ENCODE measurements at regions not wholly inside any gene's neighbourhood (a gene's known extent, or its start where the extent isn't known, plus 50 kb on each side); places are given as distances from the start of the nearest gene placed in this dataset.
"Not testable (repeated sequence)": the region's sequence is repeated elsewhere in the genome, so short reads cannot be mapped to it uniquely, and the experiment has no call there.

- DNase-seq: no peak
Measured at GRCh38 chr2:216774620-216775019, 79.3 kb upstream of the IGFBP5 start.

DNA sequence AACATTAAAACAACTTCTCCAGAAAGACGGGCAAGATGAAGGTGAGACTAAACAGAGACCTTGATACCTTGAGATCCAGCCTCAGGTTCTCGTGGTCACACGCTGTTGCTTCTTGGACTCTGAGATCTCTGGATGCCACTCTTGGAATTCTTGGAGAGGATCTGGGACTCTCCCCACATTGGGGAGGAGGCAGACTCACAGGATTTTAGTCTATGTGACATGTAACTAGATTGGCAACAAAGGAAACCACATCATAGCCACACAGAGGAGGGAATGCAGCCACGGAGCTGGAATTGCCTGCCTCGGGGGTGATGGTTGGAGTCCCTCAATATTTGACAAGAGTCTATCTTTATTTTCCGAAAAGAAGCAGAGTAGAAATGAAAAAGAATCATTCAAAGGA, 78.8 kb upstream of the IGFBP5 start:
- DNase-seq: no peak

- no peak for DNase-seq
Measured at GRCh38 chr2:216773072-216773471, 77.7 kb upstream of the IGFBP5 start.

- no peak for DNase-seq
Measured at GRCh38 chr2:216770717-216771116, 75.4 kb upstream of the IGFBP5 start.

GRCh38 chr2:216770050-216770449, 74.7 kb upstream of the IGFBP5 start:
- no peak for DNase-seq

- no peak for DNase-seq
Measured at GRCh38 chr2:216769626-216770025, 74.3 kb upstream of the IGFBP5 start.

DNA sequence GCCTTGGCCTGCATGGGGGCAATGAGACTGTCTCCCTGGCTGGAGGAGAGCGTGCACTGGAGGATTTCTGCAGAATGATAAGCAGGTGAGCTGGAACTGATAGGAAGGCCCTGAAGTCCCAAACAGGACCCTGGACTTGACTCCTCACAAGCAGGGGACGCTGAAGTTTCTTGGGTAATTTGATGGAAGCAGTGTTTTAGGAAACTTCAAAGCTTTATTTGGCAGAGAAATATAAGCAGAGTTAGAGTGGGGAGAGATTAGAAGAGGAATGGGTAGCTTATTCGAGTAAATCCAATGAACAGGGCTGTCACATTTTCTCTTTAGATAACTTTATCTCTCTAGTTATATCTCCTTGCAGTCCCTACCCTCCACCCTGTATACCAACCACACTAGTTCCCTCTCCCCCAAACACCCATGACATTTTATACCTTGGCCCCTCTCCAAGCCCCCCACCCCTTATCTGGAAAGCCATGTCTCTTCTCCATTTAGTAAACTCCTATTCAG, 73.6 kb upstream of the IGFBP5 start:
- no peak for DNase-seq

- DNase-seq: no peak
Measured at GRCh38 chr2:216765761-216766262, 70.5 kb upstream of the IGFBP5 start.

- no peak for DNase-seq
Measured at GRCh38 chr2:216763396-216763795, 68.0 kb upstream of the IGFBP5 start.

DNA sequence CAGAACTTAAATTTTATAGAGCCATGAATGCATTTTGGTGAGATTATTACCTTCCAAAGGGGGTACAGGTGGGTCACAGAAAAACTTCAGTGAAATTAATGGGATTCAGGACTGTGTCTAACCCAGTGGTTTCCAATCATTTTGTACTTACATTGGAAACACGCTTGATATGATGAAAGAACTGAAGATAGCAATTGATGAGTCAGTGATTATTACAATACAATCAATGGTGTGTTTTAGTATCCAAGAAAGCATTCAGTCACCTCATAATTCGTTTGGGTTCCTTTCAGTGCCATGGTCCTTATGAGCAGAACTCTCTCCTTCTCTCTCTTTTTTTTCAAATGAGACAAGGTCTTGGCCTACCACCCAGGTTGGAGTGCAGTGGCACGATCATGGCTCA, 66.5 kb upstream of the IGFBP5 start:
- DNase-seq: no peak

DNA sequence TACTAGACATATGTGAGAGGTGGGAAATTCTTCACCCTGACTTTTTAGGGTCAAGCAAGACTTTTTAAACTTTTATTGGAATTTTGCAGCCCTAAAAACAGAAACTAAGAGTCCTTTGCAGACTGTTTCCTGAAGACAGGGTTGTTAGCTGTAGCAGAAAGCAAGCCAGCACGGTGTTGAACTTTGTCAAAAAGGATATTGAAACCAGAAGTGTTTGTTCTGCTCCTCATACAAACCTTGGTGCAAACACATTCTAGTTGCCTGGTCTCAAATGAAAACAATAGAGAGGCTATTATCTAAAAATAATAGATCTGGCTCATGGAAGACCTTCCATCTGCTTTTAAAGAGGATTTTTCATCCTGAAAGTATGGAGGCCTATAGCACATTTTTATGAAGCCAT, 65.8 kb upstream of the IGFBP5 start:
- DNase-seq: no peak

- no peak for DNase-seq
Measured at GRCh38 chr2:216758256-216759155, 63.2 kb upstream of the IGFBP5 start.

DNA sequence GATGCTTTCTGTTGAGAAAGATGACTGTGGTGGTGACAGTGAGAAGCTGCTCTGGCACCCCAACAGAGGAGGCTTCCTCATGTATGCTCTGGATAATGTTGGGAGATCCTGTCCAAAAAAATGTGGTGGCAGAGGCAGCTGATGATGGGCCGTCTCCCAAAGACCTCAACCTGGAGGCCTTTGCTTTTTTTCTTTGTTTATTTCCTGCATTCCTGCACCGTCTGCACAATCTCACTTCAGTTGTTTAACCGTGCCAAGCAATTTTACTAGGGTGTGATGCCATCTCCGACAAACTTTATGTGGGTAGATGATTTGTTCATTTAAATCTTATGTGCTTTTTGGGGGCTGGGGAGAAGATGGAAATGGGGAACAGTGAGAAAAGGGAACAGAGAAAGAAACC, 62.2 kb upstream of the IGFBP5 start:
- no peak for DNase-seq

DNA sequence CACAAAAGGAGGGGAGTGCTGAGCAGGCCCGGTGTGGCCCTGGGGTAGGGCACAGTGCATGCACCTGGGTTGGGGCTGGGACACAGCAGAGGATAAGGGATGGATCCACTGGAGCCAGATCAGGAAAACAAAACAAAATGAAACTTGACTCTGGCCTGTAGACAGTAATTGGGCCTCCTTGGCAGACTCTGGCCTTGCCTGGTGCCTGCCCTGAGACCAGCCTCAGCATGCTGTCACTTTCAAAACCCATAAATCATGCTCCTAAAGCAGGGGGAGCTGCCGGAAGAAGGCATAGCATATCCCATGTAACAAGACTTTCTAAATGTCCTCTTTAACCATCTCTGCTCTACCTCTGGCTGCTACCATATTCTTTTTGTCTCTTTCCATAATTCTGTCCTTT, 61.1 kb upstream of the IGFBP5 start:
- no peak for DNase-seq

- no peak for DNase-seq
Measured at GRCh38 chr2:216754812-216755211, 59.5 kb upstream of the IGFBP5 start.

- no peak for DNase-seq
Measured at GRCh38 chr2:216754336-216754735, 59.0 kb upstream of the IGFBP5 start.

GRCh38 chr2:216752855-216753505, 57.6 kb upstream of the IGFBP5 start:
- no peak for DNase-seq

- DNase-seq: not testable (repeated sequence)
Measured at GRCh38 chr2:216750750-216751149, 55.4 kb upstream of the IGFBP5 start.

- not testable (repeated sequence) for DNase-seq
Measured at GRCh38 chr2:216746268-216746667, 50.9 kb upstream of the IGFBP5 start.

DNA sequence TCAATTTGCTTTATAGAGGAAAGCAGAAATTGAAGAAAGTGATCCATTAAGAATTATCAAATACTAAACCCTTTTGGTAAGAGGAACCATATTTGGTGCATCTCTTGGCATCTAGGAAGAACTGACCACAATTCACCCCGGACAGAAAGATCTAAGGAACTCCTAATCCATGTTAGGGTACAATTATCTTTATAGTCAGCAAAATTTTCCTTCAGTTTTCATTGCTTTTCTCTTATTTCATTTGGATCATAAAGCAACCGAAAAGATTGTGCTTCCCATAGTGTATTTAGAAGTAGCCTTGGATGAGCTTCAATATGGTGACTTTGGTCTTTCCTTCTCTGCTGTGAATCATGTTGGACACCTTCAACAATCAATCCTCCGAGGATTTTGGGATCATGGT, 50.1 kb upstream of the IGFBP5 start:
- no peak for DNase-seq
